ENCODE measurements at regions not wholly inside any gene's neighbourhood (a gene's known extent, or its start where the extent isn't known, plus 50 kb on each side); places are given as distances from the start of the nearest gene placed in this dataset.

DNA sequence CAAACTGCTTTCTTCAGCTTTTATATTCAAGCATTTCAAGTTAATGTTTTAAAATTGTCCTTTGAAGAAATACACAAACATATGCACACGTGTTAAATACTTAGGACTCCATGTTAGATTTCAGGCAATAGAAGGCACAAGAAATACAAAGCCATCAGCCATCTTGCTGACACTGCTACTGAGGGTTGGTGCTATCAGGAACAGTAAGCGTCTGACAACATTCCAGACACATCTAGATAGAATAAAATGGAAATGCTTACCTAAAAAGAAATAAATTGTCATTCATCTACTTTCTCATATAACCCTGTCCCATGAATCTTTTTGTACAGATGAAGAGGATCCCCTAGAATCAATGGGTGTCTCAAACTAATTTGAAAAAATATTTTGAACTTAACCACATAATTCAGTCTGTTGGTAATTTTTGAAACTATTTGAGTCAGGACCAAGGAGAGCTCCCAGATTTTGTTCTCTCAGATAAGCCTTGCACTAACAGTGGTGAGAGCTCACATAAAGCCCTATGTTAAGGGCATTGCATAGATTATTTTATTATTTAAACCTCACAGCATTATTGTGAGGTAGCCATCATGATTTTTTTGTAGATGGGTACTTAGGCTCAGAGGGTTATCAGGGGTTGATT lies 631.1 kb upstream of the POU3F2 start:
- POLR2A ChIA-PET = no interaction called here
- CTCF ChIA-PET = no interaction called here
- DNase-seq (ENCODE audit: low read depth, low spot score) = no peak
- TF ChIP-seq, protein P1, sequence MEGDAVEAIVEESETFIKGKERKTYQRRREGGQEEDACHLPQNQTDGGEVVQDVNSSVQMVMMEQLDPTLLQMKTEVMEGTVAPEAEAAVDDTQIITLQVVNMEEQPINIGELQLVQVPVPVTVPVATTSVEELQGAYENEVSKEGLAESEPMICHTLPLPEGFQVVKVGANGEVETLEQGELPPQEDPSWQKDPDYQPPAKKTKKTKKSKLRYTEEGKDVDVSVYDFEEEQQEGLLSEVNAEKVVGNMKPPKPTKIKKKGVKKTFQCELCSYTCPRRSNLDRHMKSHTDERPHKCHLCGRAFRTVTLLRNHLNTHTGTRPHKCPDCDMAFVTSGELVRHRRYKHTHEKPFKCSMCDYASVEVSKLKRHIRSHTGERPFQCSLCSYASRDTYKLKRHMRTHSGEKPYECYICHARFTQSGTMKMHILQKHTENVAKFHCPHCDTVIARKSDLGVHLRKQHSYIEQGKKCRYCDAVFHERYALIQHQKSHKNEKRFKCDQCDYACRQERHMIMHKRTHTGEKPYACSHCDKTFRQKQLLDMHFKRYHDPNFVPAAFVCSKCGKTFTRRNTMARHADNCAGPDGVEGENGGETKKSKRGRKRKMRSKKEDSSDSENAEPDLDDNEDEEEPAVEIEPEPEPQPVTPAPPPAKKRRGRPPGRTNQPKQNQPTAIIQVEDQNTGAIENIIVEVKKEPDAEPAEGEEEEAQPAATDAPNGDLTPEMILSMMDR (IDR thresholded peaks at IDR 0.05; ENCODE audit: insufficient read depth, low read length, missing control alignments) = no peak
- no peak overlapping the region for H3K4me3 ChIP-seq (ENCODE audit: low read depth, low read length)

- ChIA-PET POLR2A (no interaction called here), CTCF (no interaction called here)
- no peak overlapping the region for H3K4me3 ChIP-seq (ENCODE audit: low read depth, low read length)
- no peak for DNase-seq (ENCODE audit: low read depth, low spot score)
- TF ChIP-seq, protein P1 (IDR thresholded peaks at IDR 0.05; ENCODE audit: insufficient read depth, low read length, missing control alignments) = no peak
These were observed 621.9 kb upstream of the POU3F2 start for GRCh38 chr6:98212468-98212867.

- POLR2A ChIA-PET = no interaction called here
- DNase-seq (ENCODE audit: low read depth, low spot score) = no peak
- H3K4me3 ChIP-seq (ENCODE audit: low read depth, low read length) = no peak overlapping the region
- TF ChIP-seq, protein P1 (IDR thresholded peaks at IDR 0.05; ENCODE audit: insufficient read depth, low read length, missing control alignments) = no peak
- CTCF ChIA-PET = no interaction called here
These were observed 618.8 kb upstream of the POU3F2 start for GRCh38 chr6:98215531-98215930.

- ChIA-PET CTCF (no interaction called here), POLR2A (no interaction called here)
- DNase-seq (ENCODE audit: low read depth, low spot score) = no peak
- TF ChIP-seq, protein P1 (IDR thresholded peaks at IDR 0.05; ENCODE audit: insufficient read depth, low read length, missing control alignments) = no peak
- H3K4me3 ChIP-seq (ENCODE audit: low read depth, low read length) = no peak overlapping the region
These were observed 604.1 kb upstream of the POU3F2 start for GRCh38 chr6:98230250-98230649.

GRCh38 chr6:98239057-98239456 lies 595.3 kb upstream of the POU3F2 start:
- TF ChIP-seq, protein P1 (IDR thresholded peaks at IDR 0.05; ENCODE audit: insufficient read depth, low read length, missing control alignments) = no peak
- ChIA-PET POLR2A (no interaction called here), CTCF (no interaction called here)
- no peak overlapping the region for H3K4me3 ChIP-seq (ENCODE audit: low read depth, low read length)
- no peak for DNase-seq (ENCODE audit: low read depth, low spot score)

DNA sequence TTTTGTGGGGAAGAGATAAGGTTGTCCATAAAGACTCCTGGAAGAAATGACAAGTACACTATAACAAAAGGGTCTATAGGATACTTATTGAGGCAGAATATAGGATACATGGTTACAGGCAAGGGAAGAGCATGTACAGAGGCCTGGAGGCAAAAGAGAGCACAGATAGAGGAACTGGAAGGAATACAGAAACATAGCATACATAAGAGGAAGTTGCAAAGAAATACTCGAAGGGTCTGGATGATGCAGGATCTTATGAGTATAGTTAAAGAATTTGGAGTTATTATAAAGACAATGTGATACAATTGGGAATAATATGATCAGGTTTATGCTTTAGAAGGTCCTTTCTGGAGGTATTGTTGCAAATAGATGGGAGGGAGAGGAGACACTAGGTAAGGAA lies 592.7 kb upstream of the POU3F2 start:
- ChIA-PET CTCF (no interaction called here), POLR2A (no interaction called here)
- no peak for DNase-seq (ENCODE audit: low read depth, low spot score)
- TF ChIP-seq, protein P1 (IDR thresholded peaks at IDR 0.05; ENCODE audit: insufficient read depth, low read length, missing control alignments) = no peak
- H3K4me3 ChIP-seq (ENCODE audit: low read depth, low read length) = no peak overlapping the region
